Tibial nerve (tissue), 4 donors: ENCODE measurements at regions not wholly inside any gene's neighbourhood (a gene's known extent, or its start where the extent isn't known, plus 50 kb on each side); places are given as distances from the start of the nearest gene placed in this dataset.

Experiments
- CTCF ChIP-seq, 5 experiments: fragments of 200-600 bp in 3 of 5; fragments of 450-650 bp in 2 of 5; sonication (generic) in 3 of 5; IDR thresholded peaks; one replicate each; pipeline ENCODE4 v1.5.1; 2016 to 2019; ENCODE audit warnings: antibody characterized with exemption in 5 of 5, mild to moderate bottlenecking in 3 of 5, moderate library complexity in 2 of 5
- EP300 ChIP-seq, 2 donors: sonication (generic); formaldehyde crosslinking; IDR thresholded peaks; one replicate each; pipeline ENCODE4 v1.6.1; 2017; ENCODE audit warnings: antibody characterized with exemption in 2 of 2, mild to moderate bottlenecking in 1 of 2

GRCh38 chr7:15068324-15068723 lies 165.8 kb upstream of the DGKB start:
- TF ChIP-seq CTCF (IDR thresholded peaks at IDR 0.05) (no peak), EP300 (IDR thresholded peaks at IDR 0.05) (no peak)
